ENCODE measurements at regions not wholly inside any gene's neighbourhood (a gene's known extent, or its start where the extent isn't known, plus 50 kb on each side); places are given as distances from the start of the nearest gene placed in this dataset.

DNA sequence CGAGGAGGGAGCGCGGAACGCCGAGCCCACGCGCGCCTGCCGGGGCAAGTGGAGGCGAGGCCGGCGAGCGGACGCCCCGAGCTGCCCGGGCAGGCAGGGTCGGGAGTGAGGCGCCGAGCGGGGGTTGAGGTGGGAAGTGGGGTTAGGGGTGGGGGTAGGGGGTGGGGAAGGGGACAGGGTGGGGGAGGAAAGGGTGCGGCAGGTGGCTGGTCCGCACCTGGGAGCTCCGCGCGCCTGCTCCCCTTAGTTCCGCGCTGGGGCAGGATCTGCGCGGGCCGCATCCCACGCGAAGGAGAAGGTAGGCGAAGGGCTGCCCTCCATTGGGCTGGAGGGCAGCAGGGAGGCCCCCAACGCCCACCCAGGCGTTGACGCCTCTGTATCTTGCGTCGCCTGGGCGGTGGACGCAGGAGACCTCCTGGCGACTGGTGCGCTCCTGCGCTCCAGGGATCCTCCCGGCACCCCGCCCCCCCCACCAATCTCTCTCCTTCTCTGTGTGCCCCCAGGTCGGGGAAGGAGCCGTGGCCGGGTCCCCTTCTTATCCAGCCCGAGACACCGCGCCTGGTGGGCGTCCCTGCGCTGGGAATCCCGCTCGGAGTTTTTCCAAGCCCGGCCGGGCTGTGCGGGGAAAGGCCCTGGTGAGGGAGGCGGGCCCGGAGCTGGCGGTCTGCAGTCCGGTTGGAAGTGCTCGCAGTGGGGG is 51.3 kb upstream of the AMZ2 start:
- H3K36me3 ChIP-seq (ENCODE audit: control insufficient read depth in 2 of 2, insufficient read depth in 2 of 2, low read length in 1 of 2): no peaks in the 10 kb centered on the region
- peak overlapping the region; percentile 37 to 49 for H3K4me3 ChIP-seq (ENCODE audit: low read depth in 1 of 2, low read length in 2 of 2)
- peaks cover 13 to 15% of the 10 kb centered on the region in 2 donors for H3K4me1 ChIP-seq (ENCODE audit: control insufficient read depth in 2 of 2, insufficient read depth in 2 of 2, low read length in 1 of 2)
- H3K9me3 ChIP-seq (ENCODE audit: control insufficient read depth in 2 of 2, insufficient read depth in 1 of 2, low read depth in 1 of 2, low read length in 1 of 2): peaks cover 3 to 4% of the 10 kb centered on the region in 2 donors
- H3K27ac ChIP-seq (ENCODE audit: low read depth in 2 of 2, low read length in 1 of 2): no peak overlapping the region
- H3K27me3 ChIP-seq (ENCODE audit: control insufficient read depth in 1 of 2, insufficient read depth in 2 of 2, low read length in 2 of 2): peaks cover 0 to 18% of the 10 kb centered on the region in 2 donors
- 1% methylated on average over 42 to 63 of the region's 63 CpGs for WGBS, 2 donors

DNA sequence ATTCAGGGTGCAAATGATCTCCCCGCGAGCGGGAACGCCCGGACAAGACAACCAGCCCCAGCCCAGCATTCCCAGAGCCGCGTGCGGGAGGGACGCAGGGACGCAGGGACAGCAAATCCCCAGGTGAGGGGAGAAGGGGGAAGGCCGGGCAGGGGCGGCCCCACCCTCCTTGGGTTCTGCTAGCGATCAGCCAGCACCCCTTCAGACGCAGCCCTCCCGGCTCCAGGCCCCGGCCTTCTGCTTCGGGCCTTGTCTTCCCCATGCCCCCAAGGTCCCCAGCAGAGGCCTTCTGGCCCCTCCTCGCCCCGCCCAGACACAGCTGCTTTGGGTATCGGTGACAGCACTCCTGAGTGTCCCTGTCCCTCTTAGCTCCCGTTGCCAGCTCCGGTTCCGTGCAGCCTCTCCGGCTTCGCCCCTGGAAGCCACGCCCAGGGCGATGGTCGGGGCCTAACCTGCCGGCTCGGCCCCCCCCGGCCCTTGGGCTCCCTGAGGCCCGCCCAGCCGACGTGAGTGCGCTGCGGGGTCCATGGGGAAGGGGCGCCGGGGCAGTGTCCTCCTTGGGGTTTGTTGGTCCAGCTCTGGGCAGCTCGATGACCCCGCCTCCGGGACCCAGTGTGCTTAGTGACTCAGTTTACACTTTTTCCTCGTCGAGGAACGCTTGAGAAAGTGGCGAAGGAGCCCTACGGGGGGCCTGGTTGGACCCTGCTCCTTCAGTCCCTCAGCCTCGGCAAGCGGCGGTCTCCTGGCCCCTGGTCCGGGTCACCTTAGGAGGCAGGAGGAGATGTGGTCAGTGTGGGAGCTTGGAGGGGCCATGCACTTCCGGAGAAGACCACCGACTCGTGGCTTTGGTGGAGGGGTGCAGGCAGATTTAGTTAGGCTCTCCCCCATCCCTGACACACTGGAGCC is 50.5 kb upstream of the AMZ2 start:
- Histone ChIP-seq H3K9me3 (ENCODE audit: control insufficient read depth in 2 of 2, insufficient read depth in 1 of 2, low read depth in 1 of 2, low read length in 1 of 2) (peaks cover 3 to 4% of the 10 kb centered on the region in 2 donors), H3K27ac (ENCODE audit: low read depth in 2 of 2, low read length in 1 of 2) (no peak overlapping the region), H3K4me1 (ENCODE audit: control insufficient read depth in 2 of 2, insufficient read depth in 2 of 2, low read length in 1 of 2) (peaks cover 13 to 15% of the 10 kb centered on the region in 2 donors), H3K27me3 (ENCODE audit: control insufficient read depth in 1 of 2, insufficient read depth in 2 of 2, low read length in 2 of 2) (peaks cover 0 to 18% of the 10 kb centered on the region in 2 donors), H3K4me3 (ENCODE audit: low read depth in 1 of 2, low read length in 2 of 2) (peak overlapping the region; percentile 37 to 49), H3K36me3 (ENCODE audit: control insufficient read depth in 2 of 2, insufficient read depth in 2 of 2, low read length in 1 of 2) (no peaks in the 10 kb centered on the region)
- WGBS, 2 donors: 2 to 4% methylated on average over 45 to 53 of the region's 53 CpGs

DNA sequence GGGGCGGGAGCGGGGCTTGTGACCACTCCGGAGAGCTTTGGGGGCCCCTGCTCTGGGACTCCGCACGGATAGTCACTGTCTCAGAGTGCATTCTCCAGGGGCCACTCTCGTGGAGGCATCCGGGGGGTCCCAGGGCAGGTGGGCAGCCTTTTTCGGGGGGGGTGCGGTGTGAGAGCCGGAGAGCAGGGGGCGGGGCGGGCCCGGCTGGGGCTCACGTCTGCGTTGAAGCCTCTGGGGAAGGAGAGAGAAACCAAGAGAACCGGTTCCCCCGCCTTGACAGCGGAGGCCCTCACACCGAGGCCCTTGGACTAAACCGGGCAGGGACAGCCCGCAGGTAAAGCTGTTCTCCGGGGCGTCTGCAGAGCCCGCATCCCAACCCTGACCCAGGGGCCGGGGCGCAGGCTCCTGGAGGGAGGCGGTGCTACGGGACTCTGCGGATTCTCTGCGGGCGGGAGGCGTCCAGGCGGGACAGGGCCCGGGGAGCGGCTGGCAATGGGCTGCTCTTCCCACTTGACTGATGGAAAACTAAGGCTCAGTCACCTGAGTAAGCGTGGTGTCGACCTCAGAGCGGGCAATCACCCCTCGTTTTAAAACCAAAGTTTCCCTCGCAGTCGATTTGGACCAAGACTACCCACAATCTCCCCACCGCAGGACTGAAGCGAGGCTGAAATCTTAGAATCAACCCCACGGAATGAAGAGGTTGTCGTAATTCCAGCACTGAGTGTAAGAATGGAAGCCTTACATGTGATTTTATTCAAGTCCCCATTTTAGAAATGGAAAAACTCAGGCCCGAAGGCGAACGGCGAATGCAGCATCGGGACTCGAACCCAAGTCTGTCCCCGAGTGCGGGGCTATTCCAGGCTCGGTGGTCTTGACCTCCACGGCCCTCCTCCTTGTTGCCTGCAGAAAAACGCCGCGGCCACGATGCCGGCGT is 49.6 kb upstream of the AMZ2 start:
- peak overlapping the region; percentile 42 to 50 for H3K4me3 ChIP-seq (ENCODE audit: low read depth in 1 of 2, low read length in 2 of 2)
- H3K4me1 ChIP-seq (ENCODE audit: control insufficient read depth in 2 of 2, insufficient read depth in 2 of 2, low read length in 1 of 2): peaks cover 13 to 15% of the 10 kb centered on the region in 2 donors
- no peaks in the 10 kb centered on the region for H3K36me3 ChIP-seq (ENCODE audit: control insufficient read depth in 2 of 2, insufficient read depth in 2 of 2, low read length in 1 of 2)
- H3K27ac ChIP-seq (ENCODE audit: low read depth in 2 of 2, low read length in 1 of 2): no peak overlapping the region
- WGBS, 2 donors: 17 to 22% methylated on average over 61 of the region's 61 CpGs
- peaks cover 3 to 4% of the 10 kb centered on the region in 2 donors for H3K9me3 ChIP-seq (ENCODE audit: control insufficient read depth in 2 of 2, insufficient read depth in 1 of 2, low read depth in 1 of 2, low read length in 1 of 2)
- H3K27me3 ChIP-seq (ENCODE audit: control insufficient read depth in 1 of 2, insufficient read depth in 2 of 2, low read length in 2 of 2): peaks cover 0 to 18% of the 10 kb centered on the region in 2 donors

Data from esophagus (tissue), 2 donors.